ENCODE measurements at regions not wholly inside any gene's neighbourhood (a gene's known extent, or its start where the extent isn't known, plus 50 kb on each side); places are given as distances from the start of the nearest gene placed in this dataset.
"Not testable (repeated sequence)": the region's sequence is repeated elsewhere in the genome, so short reads cannot be mapped to it uniquely, and the experiment has no call there.

DNA sequence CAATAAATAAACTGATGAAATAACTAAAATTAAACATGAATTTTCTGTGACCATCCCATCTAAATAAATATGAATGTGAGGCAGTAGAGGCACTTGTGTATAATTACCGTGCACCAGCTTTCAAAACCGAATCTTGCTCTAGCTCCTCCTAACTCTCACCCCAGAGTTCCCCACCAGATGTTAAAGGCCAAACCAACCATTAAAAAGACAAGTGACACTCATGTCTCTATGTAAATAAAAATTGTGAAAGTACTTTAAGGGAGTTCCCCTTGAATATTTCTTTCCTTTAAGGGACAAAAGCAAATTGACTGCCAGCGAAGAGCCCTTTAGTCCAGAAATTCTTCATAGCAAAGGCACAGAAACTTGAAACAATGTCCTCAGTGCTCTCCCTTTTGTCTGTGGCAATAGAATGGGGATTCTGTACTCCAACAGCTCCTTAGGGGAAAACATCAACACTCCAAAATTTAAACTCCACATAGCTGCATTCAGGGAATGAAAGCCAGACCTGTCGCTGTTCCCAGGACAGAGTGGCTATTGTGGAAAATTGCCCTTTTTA, 101.7 kb upstream of the SOX21 start:
- DNase-seq = no peak

DNA sequence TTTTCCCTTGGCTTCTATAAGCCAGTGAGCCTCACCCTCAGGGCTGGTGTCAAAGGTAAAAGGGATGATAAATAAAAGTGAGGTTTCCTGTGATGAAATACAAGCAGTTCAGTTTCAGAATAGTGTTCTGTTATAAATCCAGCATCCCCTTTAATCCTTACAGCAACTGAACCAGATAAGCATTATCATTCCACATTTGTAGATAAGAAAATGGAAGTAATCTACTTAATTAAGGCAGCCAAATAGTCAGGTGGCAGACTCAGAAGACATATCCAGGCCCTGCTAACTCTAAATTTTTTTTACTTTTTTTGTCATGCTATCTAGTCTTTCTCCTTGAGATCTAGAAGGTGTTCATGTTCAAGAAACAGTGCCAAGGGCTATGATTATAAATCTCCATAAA, 99.4 kb upstream of the SOX21 start:
- no peak for DNase-seq

DNA sequence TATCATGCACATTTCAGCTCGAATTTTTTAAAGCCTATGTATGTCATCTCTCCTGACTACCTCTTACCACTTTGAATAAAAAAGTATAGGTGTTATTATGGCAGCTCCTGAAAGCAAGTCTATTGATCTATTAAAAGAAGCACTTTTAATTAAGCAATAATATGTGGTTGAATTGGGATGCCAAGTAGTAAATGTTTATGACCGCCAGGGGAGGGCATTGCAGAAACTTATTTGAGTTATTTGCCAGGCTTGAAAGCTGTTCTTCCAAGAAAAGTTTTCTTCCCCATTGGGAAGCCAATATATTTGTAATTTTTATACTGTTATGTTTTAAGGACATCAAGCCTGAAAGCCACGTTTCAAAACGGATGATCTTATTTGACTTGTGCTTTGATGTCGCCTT, 88.1 kb upstream of the SOX21 start:
- DNase-seq = no peak

DNA sequence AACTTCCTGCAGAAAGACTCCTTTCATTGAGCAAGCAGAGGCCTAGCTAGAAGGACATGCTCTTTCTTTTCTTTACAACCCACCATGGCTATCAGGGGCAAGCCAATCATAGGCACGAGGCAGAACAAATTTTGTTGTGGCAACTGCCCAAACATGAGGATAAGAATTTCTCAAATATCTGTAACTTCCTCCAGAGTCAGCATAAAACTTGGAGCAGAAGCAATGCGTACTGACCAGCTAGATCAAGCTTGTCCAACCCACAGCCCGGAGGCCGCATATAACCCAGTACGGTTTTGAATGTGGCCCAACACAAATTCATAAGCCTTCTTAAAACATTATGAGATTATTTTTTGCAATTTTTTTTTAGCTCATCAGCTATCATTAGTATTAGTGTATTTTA, 87.0 kb upstream of the SOX21 start:
- DNase-seq = no peak

DNA sequence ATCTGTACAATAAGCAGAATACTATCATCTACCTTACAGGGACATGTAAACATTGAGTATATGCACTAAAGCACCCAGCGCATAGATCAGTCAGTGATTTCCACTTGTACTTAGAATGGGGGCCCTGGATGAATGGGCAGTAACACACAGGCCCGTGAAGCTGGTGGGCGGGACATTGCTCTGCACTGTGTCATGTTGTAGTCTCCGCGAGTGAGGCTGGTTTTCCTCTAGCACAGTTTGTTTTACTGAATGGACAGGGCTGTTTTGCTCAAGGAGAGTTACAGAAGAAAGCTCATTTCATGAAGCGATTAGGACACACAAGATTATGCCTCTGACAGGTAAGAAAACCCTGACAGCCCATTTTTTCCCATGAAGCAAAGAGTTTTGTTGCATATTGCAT, 86.4 kb upstream of the SOX21 start:
- no peak for DNase-seq

DNA sequence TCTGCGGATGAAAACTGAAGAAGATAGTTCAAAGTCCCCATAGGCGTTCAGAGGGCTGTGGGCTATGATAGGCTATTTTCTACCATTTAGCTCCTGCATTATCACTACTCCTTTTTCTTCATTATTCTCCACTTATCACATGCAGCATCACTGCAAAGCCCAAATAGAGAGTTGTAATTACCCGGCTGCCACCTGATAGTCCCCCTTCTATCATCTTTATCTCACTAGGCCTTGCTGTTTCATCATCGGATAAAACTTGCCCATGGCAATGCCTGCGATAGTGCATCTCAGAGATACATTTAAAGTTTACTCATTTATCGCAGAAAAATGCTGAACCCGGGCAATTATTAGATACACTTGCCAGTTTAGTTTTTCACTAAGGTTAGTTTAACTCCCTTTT, 82.9 kb upstream of the SOX21 start:
- DNase-seq = no peak

DNA sequence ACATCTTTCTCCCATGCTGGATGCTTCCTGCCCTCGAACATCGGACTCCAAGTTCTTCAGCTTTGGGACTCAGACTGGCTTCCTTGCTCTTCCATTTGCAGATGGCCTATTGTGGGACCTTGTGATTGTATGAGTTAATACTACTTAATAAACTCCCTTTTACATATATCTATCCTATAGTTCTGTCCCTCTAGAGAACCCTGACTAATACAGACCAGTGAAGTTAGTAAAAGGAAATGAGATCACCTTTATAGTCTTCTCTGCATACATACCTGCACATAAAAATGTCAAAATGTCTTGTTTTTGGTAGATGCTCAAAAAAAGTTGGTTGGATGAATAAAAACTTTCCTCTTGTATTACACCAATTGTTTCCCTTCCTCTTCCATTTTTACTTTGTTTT, 73.9 kb upstream of the SOX21 start:
- DNase-seq = not testable (repeated sequence)

DNA sequence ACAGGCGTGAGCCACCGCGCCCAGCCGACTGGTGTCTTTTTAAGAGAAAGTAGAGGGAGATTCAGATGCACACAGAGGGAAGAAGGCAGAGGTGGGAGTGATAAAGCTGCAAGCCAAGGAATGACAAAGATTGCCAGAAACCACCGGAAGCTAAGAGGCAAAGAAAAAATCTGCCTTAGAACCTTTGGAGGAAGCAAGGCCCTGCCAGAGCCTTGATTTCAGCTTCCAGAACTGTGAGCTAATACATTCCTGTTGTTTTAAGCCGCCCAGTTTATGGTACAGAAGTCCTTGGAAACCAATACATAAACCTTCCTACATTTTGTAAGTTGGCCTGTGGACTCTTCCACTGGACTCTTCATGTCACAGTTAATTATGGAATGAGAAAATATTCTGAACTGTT, 71.7 kb upstream of the SOX21 start:
- DNase-seq = no peak

DNA sequence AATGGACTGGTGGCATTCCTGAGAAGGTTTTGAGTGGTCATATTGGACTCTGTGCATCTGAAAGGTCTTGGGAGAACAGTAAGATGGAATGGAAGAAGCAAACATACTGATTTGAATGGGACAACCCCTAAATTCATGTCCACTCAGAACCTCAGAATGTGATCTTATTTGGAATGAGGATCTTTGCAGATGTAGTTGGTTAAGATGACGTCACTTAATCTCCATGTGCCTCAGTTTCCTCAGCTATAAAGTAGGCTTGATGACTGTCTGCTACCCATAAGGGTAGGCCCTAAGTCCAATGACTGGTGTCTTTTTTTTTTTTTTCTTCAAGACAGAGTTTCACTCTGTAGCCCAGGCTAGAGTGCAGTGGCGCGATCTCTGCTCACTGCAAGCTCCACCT, 71.1 kb upstream of the SOX21 start:
- DNase-seq = no peak

DNA sequence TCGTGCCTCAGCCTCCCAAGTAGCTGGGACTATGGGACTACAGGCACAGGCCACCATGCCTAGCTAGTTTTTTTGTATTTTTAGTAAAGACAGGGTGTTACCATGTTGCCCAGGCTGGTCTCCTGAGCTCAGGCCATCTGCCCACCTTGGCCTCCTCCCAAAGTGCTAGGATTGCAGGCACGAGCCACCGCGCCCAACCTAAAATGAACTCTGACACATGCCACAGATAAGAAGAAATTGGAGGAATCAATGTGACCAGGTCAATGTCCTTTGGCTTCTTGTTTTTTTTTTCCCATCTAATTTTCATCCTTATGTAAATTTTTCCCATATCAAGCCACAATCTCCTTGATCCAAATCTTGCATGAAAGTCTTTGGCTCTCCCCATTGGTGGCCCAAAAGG, 68.1 kb upstream of the SOX21 start:
- no peak for DNase-seq

DNA sequence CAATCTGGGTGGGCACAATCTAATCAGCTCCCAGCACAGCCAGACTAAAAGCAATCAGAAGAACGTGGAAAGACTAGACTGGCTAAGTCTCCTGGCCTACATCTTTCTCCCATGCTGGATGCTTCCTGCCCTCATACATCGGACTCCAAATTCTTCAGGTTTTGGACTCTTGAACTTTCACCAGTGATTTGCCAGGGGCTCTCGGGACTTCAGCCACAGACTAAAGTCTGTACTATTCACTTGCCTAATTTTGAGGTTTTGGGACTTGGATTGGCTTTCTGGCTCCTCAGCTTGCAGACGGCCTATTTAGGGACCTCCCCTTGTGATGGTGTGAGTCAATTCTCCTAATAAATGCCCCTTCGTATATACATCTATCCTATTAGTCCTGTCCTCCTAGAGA, 66.6 kb upstream of the SOX21 start:
- no peak for DNase-seq

DNA sequence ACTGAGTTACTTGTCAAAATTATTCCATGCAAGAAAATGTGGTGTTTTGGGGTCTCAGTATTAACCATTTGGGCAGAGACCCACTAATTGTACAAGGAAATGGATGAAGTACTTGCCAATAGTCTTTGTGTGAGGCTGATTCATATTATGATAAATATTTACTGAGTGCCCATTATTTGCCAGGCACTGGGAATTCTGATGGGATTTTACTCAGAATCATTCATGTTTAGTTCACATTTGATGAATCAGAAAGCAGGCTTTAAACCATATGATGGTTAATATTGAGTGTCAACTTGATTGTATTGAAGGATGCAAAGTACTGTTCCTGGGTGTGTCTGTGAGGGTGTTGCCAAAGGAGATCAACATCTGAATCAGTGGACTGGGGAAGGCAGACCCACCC, 66.2 kb upstream of the SOX21 start:
- no peak for DNase-seq

DNA sequence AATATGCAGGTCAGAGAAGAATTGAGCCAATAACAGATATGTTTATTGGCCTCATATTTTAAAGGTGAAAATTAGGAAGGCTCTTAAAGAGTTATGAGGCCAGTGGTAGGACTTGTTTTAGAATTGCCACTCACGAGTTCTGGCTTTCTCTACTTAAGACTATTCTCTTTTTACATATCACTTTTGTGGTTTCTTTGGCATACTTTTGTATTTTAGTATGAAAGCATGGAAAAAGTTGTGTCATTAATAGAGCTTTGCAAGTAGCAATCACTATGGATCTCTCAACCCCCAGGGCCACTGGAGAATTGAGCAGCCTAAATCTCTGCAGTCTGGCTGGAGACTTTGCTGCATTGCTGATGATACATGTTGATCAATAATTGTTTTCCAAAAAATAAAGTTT, 64.6 kb upstream of the SOX21 start:
- no peak for DNase-seq

DNA sequence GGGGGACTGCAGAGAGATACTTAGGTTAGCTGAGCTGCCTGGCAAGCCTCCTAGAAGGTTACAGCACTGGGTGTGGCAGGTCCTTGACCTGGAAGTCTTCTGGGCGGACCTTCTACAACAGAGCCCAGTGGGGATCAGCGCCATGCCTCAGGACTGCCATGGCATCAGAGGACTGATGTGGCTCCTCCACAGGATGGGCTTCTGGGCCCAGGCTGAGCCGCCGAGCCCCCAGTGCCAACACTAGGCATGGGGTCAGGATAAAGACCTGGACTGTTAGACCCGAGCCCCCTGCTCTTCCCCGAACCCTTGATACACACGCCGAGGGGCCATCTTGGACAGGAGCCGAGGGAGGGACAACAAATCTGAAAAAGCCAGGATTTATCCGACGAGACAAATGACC, 64.0 kb upstream of the SOX21 start:
- no peak for DNase-seq

DNA sequence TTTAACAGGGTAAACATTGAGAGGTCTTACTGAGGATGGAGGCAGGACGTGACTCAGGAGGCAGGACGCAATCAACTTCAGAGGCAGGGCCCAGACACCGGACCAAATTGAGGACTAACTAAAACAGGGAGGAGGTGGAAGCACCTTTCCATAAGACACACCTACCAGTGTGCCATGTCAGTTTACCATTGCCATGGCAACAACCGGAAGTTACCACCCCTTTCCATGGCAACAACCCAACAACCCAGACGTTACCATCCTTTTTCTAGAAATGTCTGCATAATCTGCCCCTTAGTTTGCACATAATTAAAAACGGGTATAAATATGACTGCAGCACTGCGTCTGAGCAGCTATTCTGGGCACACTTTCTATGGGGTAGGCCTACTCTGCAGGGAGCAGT, 53.5 kb upstream of the SOX21 start:
- DNase-seq = no peak

DNA sequence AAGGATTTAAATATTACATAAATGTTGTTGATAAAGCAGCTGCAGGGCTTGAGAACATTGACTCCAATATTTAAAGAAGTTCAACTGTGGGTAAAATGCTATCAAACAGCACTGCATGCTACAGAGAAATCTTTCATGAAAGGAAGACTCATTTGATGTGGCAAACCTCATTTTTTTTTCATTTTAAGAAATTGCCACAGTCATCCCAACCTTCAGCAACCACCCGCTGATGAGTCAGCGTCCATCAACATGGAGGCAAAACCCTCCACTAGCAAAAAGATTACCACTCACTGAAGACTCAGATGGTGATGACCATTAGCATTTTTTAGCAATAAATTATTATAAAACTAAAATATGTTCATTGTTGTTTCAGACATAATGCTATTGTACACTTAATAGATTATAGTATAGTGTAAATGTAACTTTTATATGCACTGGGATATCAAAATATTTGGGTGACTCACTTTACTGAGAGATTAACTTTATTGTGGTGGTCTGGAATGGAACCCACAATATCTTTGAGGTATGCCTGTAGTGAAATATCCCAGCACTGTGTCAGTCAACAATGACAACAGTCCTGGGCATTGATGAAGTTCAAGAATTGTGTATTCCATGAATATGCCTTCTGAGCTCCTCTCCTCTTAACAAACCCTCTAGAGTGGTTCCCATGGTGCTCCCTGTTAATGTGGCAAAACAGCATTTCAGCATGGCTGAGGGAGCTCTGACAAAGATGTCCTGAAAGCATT, 52.4 kb upstream of the SOX21 start:
- no peak for DNase-seq
